DMS153 (cell line): ENCODE measurements at regions not wholly inside any gene's neighbourhood (a gene's known extent, or its start where the extent isn't known, plus 50 kb on each side); places are given as distances from the start of the nearest gene placed in this dataset.
"Not testable (repeated sequence)": the region's sequence is repeated elsewhere in the genome, so short reads cannot be mapped to it uniquely, and the experiment has no call there.

ENCODE experiments used
- DNase-seq: peaks from one replicate; lab custom pipeline; 2025; lab: John Stamatoyannopoulos, UW

DNA sequence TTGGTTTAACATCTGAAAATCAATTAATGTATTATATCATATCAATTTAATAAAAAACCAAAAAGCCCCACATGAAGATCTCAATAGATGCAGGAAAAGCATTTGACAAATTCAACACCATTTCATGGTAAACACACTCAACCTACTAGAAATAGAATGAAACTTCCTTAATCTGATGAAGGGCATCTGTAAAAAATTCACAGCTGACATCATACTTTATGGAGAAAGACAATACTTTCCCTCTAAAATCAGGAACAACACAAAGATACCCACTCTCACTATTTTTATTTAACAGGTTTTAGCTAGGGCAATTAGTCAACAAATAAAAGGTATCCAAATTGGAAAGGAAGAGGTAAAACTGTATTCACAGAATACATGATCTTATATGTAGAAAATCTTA is 303.0 kb upstream of the ZEB2 start:
- DNase-seq = no peak

DNA sequence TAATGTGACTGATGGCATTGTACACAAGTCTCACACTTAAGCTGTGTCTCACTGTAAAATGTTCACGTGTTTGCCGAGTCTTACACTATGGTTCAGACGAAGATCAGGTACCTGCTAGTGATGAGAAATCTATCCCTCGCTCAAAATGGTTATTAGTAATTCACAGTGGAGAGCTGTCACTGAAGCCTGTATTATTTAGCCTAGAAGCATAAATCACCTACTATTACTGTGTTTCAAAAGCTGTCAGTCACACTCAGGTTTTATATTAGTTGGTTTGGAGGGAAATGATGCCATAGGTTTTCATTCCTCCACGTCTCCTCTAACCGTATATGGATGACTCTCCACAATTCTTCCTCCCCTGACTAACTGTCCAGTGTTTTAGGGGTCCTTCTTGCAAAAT is 292.4 kb upstream of the ZEB2 start:
- DNase-seq = no peak

DNA sequence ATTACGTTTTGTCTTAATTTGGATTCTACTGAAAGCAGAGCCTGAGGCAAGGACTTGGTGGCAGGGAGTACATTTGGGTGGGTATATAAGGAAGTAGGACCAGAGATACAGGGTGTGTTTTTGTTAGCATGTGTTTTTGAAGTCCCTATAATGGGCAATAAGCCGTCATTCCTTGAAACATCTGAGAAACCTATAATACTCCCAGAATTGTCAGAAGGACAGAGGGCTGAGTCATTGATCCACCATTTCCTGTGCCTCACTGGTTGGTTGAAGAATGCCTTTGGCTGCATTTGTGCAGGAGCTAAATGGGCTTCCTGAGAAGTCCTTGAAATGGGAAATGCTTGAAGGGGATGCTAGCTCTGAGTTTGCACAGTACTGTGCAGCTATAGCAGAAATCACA is 281.8 kb upstream of the ZEB2 start:
- DNase-seq = no peak

DNA sequence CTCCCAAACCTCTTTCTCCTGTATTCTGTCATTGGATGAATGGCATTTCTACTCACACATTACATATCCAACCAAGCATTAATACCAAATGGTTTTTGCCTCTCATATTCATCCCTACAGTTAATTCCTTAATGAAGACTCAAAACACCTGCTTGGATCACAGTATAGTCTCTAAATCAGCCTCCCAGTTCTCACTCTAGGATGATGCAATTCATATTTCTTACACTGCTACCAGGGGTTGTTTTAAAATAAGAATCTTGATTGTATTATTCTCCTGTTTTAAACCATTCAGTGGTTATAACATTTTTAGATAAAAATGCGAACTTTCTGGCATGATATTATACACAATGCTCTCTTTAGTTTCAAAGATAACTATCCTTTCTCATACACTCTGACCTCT is 281.4 kb upstream of the ZEB2 start:
- DNase-seq = no peak

DNA sequence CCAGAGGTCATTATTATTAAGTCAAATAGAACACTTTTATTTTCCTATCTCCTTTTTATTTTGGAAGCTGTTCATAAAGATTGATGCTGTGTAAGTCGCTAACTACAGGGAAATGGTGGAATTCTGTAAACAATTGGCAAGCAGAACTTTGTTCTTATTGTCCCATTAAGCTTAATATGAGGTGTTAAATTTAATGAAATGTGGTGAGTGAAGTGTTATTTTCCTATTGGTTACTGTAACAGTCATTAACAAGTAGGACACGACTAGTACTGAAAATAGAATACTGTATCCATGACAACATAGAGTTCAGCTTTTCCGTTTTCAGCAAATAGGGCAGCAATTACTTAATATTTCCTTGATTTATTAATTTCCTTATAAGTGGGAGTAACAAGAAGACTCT is 279.1 kb upstream of the ZEB2 start:
- no peak for DNase-seq

DNA sequence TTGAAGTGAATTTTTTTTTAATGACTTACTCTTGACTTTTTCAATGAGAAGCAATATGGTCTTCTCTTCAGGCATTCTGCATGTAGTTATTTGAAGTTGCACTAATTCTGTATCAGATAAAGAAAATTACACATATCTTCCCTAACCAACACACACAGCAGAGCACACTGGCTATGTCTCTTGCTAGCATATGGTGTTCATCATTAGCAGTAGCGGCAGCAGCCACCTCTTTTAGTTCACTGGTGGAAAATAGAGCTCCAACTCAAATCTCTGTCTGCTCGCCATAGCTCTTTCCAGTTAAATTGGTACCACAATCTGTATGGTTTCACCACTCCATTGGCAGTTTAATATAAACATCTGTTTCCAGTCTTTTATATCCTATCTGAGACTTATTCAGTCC is 278.1 kb upstream of the ZEB2 start:
- no peak for DNase-seq

DNA sequence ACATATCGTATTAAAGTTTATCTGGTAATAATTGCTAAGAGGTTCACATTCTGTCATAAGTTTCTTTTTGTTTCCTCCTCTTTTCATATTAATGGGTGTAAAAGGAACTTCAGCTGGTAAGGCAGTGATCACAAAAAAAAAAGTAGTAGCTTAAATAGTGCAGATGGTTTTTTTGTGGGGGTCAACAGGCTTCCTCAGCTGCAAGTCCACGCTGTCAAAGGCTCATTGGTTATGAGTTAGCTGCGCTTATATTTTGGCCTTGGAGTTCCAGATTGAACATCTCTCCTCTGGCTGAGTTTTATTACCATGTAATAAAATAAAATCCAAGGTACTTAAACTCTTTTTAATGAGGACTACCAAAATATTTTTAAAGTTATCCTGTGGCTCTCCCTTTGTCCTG is 277.0 kb upstream of the ZEB2 start:
- DNase-seq = no peak

DNA sequence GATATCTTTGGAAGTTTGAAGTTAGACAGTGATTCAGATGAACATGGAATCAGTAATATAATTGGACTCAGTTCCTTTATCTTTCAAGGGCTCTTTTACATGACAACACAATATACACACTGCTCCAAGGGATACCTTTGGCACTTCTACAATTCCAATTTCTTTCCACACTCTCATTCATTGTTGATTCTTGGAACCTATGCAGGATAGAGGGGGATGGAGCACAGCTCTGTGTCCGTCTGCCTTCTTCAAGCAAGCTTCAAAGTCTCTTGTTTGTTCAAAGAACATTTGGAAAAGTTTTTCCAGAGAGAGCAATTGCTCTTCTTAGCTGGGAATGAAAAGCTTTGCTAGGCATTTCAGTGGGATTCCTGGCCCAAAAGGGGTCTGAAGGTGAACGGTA is 276.2 kb upstream of the ZEB2 start:
- DNase-seq = no peak

DNA sequence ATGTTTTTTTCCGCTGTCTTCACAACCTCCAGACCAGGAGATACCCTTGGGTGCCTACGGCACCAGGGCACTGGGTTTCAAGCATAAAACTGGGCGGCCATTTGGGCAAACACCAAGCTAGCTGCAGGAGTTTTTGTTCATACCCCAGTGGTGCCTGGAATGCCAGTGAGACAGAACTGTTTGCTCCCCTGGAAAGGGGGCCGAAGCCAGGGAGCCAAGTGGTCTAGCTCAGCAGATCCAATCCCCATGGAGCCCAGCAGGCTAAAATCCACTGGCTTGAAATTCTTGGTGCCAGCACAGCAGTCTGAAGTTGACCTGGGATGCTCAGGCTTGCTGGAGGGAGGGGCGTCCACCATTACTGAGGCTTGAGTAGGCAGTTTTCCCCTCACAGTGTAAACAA is 265.3 kb upstream of the ZEB2 start:
- no peak for DNase-seq

DNA sequence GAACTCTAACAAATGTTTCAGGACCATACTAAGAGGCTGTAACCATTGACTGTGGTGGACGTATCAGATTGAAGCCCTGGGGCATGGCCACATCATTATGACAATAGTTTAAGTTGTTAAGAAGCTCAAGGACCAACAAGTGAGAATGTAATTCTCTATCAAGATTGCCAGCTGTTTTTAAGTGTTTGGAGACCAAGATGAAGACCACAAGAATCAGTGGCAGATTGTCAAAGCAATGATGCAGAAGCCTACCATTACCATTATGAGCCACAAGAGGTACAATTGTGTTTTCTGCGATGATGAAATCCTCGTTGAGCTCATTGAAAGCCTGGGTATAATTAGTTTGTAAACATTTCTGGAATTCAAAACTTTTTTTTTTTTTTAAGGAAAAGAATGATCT is 261.1 kb upstream of the ZEB2 start:
- DNase-seq = no peak

DNA sequence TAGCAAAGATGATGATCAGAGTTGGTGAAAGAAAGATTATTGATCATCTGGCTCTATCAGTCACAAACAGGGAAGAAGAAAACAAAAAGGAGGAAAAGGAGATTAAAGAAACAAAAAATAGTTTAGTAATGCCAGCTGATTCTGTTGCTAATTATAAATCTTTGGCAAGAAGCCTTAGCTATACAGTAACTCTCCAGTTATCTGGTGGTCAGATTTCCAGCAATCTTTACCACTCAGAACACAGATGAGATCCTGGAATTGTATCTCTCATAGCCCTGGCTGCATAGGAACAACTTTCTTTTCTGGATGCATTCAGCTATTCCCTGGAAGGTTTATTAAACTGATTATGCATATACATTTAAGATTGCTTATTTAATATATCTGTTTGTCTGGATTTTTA is 256.8 kb upstream of the ZEB2 start:
- DNase-seq = no peak

DNA sequence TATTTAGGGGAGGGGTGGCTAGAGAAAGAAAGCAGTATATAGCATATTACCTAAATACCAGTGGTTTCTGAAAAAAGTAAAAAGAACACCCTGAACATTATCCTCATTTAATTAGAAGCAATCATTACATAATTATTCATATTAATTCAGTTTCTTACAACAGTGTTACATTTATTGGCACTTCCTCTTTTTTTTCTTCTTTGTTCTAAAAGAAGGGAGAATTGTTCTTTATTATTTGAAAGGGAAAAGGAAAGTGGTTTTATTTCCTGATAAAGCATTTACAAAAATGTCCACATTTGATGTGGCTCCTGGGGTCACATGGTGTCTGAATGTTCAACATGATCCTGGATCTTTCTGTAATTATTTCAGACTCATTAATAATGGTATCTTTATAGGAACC is 254.9 kb upstream of the ZEB2 start:
- no peak for DNase-seq

DNA sequence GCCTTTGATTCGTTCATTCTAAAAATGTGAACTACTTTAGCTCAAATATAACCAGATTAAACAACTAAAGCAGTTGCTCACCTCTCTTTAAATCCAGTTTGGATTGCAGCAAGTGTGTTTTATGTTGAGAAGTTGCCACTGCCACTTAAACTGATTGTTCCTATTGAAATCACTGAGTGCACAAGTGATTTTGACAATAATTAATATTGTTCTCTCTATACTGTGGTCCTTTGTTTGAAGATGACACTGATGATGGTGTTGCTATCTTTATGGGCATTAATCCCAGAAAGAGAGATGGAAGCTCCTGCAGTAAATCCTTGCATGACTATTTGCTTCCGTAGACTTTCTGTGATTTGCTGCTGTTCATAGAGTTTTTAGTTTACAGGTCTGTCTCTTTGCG is 251.4 kb upstream of the ZEB2 start:
- DNase-seq = no peak

DNA sequence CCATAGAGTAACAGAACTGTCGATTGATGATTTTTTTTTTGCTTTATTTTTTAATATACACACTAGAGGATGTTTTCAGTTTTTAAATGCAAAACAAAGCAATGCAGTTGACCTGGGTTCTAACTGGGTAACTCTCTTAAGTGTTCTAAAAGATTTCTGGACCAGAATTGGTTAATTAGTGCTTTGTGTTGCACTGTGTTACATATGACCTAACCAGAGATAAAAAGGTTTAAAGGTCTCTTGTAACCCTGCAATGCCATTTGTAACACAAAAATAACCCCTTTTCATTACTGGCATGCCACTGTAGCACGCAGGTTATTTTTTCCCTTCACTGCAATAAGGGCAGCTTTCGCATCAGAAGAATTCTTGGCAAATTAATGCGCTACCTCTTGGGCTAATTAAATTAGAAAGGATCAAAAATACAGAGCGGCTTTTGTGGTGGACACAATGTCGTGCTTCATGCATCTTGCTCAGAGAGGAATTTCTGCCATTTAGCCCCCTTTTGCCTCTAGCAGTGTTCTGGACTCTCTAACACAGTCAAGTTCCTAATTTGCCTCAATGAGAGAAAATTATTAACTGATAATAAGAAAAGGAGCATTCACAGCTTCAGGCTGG is 250.8 kb upstream of the ZEB2 start:
- DNase-seq = no peak

DNA sequence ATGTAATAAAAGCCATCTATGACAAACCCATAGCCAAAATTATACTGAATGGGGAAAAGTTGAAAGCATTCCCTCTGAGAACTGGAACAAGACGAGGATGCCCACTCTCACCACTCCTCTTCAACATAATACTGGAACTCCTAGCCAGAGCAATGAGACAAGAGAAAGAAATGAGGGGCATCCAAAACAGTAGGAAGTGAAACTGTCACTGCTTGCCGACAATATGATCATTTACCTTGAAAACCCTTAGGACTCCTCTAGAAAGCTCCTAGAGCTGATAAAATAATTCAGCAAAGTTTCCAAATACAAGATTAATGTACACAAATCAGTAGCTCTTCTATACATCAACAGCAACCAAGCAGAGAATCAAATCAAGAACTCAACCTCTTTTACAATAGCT is 241.0 kb upstream of the ZEB2 start:
- not testable (repeated sequence) for DNase-seq

DNA sequence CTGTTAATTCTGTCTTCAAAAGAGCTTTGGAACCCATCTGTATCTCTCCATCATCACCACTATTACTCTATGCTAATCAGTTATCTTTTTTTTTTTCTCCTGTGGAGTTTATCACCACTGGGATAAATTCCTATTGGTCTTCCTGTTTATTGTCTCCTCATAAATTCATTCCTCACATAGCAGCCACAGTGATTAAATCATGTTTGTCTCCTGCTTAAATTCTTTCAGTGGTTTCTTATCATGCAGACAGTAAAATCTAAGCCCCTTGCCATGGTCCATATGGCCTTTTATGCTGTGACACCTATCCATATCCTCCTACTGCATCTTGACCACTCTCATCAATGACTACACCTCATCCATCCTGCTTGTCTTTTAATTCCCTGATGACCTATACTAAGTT is 239.8 kb upstream of the ZEB2 start:
- no peak for DNase-seq

DNA sequence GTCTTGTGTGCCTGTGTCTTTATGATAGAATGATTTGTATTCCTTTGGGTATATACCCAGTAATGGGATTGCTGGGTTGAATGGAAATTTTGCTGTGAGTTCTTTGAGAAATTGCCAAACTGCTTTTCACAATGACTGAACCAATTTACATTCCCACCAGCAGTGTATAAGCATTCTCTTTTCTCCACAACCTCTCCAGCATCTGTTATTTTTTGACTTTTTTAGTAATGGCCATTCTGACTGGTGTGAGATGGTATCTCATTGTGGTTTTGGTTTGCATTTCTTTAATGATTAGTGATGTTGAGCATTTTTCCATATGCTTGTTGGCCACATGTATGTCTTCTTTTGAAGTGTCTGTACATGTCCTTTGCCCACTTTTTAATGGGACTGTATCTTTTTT is 238.3 kb upstream of the ZEB2 start:
- not testable (repeated sequence) for DNase-seq

DNA sequence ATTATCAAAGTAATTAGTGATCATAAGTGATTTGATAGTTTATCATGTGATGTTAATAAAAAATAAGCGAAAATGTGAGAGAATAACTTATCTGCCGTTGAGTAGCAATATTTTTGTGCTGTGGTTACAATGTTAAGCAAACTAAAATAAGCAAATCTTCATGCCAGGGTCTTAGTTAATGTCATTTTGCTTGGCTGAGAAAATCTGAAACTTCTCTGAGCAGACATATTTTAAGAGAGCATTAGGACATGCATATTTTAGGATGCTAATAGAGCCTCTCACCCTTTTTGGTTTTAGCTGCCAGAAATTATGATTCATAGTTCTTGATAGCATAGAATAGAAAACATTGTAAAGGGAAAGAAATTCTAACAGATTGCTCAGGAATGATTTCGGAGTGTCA is 233.5 kb upstream of the ZEB2 start:
- DNase-seq = no peak

DNA sequence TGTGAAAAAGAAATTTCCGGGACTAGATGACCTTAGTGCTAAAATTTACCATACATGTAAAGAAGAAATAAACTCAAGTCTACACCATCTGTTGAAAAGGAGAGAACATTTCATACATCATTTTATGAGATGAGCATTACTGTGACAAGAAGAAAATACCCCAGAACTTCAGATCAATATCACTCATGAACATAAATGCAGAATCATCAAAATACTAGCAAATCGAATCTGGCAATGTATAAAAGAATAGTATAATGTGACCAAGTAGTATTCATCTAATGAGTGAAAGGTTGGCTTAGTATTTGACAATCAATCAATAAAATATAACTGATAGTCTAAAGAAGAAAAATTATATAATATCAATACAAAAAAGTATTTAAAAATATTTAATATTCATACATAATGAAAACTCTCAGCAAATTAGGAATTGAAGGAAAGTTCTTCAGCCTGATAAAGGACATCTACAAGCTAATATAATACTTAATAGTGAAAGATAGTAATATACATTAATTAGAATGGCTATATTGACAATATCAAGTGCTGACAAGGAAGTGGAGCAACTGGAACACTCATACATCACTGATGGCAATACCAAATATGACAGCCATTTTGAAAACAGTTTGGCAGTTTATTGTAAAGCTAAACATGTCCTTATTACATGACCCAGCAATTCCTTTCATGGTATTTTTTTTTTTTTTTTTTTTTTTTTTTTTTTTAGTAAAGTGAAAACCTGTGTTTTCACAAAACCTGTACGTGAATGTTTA is 231.4 kb upstream of the ZEB2 start:
- no peak for DNase-seq

DNA sequence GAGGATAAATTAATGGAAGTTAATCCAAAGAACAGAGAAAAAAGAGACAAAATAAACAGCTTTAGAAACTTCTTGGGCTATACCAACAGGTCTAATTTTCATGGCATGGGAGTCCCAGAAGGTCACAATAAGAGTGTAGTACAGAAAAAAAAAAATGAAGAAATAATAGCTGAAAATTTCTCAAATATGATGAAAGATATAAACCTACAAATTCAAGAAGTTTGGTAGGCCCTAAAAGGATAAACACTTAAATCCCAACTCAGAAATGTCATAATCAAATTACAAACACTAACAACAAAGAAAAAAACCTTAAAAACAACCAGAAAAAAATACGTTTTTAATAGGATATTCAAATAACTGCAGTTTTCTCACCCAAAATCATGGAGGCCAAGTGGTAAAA is 229.3 kb upstream of the ZEB2 start:
- DNase-seq = no peak

DNA sequence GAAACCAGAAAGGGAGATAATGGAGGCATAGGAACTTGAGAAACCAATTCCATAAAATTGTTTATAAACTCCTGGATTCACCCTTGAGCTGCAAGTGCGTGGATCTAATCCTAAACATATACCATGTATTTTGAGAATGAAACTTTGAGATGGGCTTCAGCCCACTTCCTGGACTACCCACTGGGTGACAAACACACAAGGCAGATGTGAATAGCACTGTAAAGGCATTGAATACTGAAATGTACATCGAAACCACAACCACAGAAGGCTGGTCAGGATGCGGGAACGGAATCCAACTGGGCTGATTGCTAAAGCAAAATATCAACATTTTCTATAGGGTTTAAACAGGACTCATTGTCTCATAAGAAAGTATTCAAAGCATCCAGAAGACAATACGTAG is 228.5 kb upstream of the ZEB2 start:
- no peak for DNase-seq

DNA sequence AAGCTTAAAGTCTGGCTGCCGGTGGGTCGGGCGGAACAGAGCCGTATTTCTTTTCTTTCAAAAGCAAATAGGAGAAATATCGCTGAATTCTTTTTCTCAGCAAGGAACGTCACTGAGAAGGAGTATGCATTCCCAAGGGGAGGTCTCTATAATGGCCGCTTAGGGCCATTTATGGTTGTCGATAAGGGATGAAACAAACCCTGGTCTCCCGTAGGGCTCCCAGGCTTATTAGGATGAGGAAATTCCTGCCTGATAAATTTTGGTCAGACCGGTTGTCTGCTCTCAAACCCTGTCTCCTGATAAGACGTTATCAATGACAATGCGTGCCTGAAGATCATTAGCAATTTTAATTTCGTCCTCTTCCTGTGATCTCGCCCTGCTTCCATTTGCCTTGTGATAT is 227.7 kb upstream of the ZEB2 start:
- DNase-seq = no peak

DNA sequence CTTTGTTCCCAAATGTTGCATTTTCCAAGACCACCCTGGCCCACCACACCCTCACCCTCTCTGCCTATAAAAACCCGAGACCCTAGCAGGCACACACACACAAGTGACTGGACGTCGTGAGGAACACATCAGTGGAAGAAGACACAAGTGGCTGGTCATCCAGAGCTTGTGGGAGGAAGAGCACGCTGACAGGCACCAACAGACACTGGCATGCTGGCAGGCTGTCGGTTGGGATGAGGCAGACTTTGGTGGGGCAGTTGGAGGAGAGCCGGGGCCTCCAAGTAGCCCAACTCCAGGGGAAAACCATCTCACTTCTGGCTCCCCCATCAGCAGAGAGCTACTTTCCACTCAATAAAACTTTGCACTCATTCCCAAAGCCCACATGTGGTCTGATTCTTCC is 225.5 kb upstream of the ZEB2 start:
- no peak for DNase-seq

DNA sequence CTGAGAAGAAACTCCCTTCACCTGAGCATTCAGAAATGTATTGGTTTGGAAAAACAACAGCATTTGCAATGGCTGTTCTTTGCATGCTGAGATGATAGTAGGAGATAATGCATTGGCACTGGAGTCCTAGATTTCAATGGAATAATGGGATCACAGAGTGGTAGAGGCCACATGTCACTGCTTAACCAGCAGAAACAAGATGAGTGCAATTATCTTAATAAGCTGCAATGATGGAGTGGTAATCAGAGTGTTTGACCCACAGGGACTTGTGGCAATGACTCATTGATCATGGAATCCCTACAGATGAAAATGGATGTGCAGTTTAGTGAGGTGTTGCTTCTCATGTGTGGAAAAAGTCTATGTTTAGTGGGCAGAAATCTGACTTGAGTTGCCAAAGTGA is 218.8 kb upstream of the ZEB2 start:
- no peak for DNase-seq
